SHP77 treated with DMSO at 0.1 percent for 48 hours (cell line): ENCODE measurements at regions not wholly inside any gene's neighbourhood (a gene's known extent, or its start where the extent isn't known, plus 50 kb on each side); places are given as distances from the start of the nearest gene placed in this dataset.

Source experiments
- DNase-seq: peaks from one replicate; lab custom pipeline; 2025; lab: John Stamatoyannopoulos, UW

DNA sequence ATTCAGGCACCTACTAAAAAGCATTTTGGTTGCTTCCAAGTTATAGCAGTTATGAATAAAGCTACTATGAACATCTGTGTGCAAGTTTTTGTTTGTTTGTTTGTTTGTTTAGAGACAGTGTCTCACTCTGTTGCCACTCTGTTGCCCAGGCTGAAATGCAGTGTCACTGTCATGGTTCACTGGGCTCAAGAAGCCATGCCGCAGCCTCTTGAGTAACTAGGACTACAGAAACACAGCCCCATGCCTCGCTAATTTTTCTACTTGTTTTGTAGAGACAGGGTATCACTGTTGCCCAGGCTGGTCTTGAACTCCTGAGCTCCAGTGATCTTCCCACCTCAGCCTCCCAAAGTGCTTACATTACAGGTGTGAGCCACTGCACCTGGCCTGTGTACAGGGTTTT, 795.9 kb downstream of the EPHA7 start:
- DNase-seq, result no peak

DNA sequence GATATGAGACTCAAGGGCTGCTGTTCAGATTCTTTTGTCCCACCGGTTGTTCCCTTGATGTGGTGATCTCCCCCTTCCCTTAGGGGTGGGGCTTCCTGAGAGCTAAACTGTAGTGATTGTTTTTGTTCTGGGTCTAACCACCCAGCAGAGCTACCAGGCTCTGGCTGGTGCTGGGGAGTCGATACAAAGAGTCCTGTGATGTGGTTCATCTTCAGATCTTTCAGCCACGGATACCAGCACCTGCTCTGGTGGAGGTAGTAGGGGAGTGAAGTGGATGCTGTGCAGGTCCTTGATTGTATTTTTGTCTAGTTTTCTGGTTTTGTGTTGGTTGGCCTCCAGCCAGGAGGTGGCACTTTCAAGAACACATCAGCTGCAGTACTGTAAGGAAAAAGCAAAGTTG, 801.6 kb downstream of the EPHA7 start:
- DNase-seq, result no peak

- no peak for DNase-seq
Measured at GRCh38 chr6:92608751-92609150, 810.6 kb downstream of the EPHA7 start.

- no peak for DNase-seq
Measured at GRCh38 chr6:92593201-92593600, 826.2 kb downstream of the EPHA7 start.

- DNase-seq, result no peak
Measured at GRCh38 chr6:92589996-92590395, 829.4 kb downstream of the EPHA7 start.

GRCh38 chr6:92588148-92588547, 831.2 kb downstream of the EPHA7 start:
- no peak for DNase-seq

- DNase-seq, result no peak
Measured at GRCh38 chr6:92587525-92587924, 831.8 kb downstream of the EPHA7 start.

GRCh38 chr6:92586236-92586977, 833.0 kb downstream of the EPHA7 start:
- no peak for DNase-seq

GRCh38 chr6:92582211-92582610, 837.1 kb downstream of the EPHA7 start:
- no peak for DNase-seq

DNA sequence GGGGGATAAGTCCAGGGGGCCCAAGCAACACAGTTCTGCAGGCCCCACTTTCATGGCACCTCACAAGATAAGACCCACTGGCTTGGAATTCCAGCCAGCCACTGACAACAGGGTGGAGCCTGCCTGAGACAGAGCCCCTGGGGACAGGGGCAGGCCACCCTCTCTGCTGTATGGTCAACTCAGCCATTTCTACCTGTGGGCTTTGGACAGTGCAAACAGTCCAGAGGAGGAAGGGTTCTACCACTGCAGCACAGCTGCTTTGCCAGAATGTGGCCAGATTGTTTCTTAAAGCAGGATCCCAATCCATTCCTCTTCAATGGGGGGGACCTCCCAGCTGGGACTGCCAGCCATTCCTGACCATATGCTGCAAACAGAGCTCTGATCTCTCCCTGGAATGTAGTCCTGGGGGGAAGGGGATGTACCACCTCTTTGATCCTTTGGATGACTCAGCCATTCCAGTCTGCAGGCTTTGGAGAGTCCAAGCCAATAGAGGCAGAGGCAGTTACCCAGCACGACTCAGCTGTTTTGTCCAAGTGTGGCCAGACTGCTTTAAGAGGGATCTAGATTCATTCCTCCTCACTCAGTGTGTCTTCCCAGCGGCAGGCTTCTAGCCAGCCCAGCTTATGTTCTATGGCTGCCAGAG, 842.2 kb downstream of the EPHA7 start:
- DNase-seq, result no peak

DNA sequence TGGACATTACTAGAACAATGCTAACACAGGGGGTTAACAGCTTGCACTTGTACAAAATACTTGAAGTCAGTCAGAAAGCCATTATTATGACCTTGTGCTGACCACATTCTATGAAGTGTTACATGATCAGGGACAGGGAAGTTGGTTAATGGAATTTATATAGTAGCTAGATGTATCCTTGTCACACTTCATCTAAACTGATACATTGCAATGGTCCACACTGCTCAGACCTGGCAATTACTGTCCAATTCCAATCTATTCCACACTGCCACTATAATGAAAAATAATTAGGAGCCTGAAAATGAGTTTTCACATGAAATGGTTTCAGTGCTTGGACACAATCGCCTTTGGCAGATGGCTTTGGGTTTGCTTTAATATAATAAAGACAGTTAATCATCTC, 850.8 kb downstream of the EPHA7 start:
- no peak for DNase-seq

GRCh38 chr6:92566632-92567031, 852.7 kb downstream of the EPHA7 start:
- no peak for DNase-seq

- no peak for DNase-seq
Measured at GRCh38 chr6:92564376-92564775, 855.0 kb downstream of the EPHA7 start.

DNA sequence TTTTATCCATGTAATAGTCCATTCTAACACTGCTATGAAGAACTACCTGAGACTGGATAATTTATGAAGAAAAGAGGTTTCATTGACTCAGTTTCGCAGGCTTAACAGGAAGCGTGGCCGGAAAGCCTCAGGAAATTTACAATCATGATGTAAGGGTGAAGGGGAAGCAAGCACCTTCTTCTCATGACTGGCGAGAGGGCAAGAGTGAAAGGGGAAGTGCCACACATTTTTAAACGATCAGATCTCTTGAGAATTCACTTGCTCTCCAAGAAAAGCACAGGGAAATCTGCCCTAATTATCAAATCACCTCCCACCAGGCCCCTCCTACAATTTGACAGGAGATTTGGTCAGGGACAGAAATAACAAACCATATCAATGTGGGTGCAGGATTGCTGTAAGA, 859.7 kb downstream of the EPHA7 start:
- no peak for DNase-seq

GRCh38 chr6:92559003-92559402, 860.4 kb downstream of the EPHA7 start:
- DNase-seq, result no peak

GRCh38 chr6:92550501-92550900, 868.9 kb downstream of the EPHA7 start:
- DNase-seq, result no peak

DNA sequence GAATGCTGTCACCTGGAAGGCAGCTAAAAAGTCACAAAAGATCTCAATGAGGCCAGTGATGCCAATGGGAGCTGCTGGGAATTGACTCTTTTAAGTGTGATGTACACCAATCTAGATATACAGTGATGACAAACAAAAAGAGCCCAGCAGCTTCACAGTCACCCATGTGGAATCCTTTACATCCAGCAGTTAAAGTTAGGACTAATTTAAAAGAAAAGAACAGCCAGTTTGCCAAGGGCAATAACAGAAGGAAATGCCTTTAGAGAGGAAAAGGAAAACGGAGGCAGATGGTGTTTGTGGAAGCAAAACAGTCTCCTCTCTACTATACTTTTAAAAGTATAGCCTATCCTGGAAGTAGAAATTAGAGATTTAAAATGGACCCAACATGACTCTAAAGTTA, 873.5 kb downstream of the EPHA7 start:
- no peak for DNase-seq

- DNase-seq, result no peak
Measured at GRCh38 chr6:92541448-92542060, 877.8 kb downstream of the EPHA7 start.

DNA sequence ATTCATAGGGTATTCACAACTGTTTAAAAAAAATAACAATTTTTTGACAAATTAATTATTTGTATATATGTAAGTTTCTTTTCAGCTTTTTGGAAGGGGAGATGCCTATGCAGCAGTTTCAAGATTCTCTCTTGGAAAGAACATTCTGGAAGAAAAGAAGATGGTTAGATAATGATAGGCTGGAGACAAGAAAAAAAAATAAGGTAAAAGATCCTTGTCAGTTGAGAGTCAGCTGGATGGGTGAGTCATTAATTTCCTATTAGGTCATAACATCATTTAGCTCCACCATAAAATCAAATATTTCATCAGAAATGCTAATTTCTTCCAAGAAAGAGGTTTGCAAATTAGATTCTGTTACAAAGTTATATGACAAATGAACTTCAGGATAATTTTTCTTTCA, 880.4 kb downstream of the EPHA7 start:
- DNase-seq, result no peak

- no peak for DNase-seq
Measured at GRCh38 chr6:92538275-92538674, 881.1 kb downstream of the EPHA7 start.

- no peak for DNase-seq
Measured at GRCh38 chr6:92534109-92534508, 885.2 kb downstream of the EPHA7 start.

- no peak for DNase-seq
Measured at GRCh38 chr6:92522589-92522988, 896.8 kb downstream of the EPHA7 start.

DNA sequence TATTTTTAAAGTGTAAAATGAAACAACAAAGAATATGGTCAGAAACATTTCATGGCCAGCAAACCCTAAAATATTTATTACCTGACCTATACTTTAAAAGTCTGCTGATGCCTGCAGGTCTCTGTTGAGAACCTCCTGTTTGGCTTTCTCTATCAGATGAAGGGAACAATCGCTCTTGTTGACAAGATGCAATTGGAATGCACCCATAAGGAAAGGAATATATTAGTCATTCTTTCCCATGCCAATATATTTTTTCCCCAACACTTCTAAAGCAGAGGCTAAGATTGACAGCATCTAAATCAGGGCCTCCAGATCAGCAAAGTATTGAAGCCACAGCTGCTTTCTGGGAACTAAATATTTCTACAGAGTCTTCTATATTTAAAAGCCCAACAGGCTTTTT, 897.8 kb downstream of the EPHA7 start:
- no peak for DNase-seq

DNA sequence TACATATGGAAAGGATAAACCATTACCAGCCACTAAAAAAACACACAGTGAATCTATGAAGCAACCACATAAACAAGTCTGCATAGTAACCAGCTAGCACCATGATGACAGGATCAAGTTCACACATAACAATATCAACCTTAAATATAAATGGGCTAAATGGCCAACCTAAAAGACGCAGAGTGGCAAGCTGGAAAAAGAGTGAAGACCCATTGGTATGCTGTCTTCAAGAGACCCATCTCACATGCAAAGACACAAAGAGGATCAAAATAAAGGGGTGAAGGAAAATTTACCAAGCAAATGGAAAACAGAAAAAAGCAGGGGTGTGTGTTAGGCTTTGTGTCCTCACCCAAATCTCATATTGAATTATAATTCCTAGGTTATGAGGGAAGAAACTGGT, 909.2 kb downstream of the EPHA7 start:
- DNase-seq, result no peak
